GM21447 (cell line): ENCODE measurements at regions not wholly inside any gene's neighbourhood (a gene's known extent, or its start where the extent isn't known, plus 50 kb on each side); places are given as distances from the start of the nearest gene placed in this dataset.
"Not testable (repeated sequence)": the region's sequence is repeated elsewhere in the genome, so short reads cannot be mapped to it uniquely, and the experiment has no call there.

Experiments
- ATAC-seq: cut with Tn5 transposase; IDR thresholded peaks from one replicate; pipeline ENCODE4 v1.9.1; 2021; ENCODE audit not compliant: unreplicated experiment

DNA sequence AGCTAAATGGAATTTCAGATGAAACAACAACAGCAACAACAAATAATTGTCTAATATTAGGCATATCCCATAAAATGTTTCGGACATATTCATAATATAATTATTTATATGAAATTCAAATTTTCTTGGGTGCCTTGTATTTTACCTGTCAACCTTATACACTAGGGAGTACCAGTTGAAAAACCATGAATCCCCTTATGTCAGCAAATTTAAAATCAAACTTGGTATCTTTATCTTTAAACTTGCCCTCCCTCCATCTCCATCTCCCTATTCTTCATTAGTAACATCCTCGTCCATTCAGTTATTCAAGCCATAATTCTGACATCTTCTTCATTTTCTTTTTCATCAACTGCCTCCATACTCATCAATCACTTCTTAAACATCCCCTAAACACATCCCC, 974.5 kb upstream of the HS3ST1 start:
- no peak for ATAC-seq

DNA sequence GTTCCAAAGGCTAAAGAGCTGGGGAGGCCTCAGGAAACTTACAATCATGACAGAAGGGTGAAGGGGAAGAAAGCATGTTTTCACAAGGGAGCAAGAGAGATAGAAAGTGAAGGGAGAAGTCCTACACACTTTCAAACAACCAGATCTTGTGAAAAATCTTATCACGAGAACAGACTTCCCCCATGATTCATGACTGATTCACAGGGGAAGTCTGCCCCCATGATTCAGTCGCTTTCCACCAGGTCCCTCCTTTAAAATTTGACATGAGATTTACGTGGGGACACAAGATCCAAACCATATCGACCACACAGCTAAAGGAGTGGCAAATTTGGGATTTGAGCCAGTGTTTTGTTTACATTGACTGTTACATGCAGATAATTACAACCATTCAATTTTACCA, 971.1 kb upstream of the HS3ST1 start:
- no peak for ATAC-seq

DNA sequence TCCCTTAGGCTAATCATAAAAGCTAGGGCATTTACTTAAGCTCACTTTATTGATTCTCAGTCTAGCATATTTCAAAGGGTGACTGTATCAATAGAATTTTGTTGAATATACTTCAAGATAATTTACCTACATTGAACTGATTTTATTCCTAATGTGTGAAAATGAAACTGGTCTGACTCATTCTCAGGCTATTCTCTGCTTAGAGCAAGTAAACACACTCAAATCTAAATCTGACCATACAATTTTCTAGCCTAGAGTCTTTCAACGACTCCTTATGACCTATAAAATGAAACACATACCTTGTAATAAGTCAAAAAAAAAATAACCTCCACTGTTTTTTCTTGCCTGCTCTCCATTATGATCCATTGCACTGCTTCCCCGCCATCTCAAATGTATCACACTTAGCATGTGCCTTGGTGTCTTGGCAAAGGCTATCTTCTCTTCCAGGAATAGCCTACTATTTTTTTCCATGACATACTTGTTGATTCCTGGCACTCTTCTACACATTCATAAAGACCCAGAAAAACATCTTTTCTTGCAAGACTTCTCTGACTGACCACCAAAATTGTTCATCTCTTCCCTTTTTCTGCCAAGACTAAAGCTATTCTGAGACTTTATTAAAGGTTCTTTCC, 965.1 kb upstream of the HS3ST1 start:
- no peak for ATAC-seq

DNA sequence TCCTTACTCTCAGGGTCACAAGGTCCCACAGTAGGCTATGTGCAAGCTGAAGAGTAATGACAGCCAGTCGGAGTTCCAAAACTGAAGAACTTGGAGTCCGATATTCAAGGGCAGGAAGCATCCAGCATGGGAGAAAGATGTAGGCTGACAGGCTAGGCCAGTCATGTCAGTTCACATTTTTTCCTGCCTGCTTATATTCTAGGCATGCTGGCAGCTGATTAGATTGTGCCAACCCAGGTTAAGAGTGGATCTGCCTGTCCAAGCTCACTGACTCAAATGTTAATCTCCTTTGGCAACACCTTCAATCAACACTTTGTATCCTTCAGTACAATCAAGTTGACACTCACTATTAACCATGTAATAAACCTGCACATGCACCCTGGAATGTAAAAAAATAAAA, 960.9 kb upstream of the HS3ST1 start:
- ATAC-seq = no peak

DNA sequence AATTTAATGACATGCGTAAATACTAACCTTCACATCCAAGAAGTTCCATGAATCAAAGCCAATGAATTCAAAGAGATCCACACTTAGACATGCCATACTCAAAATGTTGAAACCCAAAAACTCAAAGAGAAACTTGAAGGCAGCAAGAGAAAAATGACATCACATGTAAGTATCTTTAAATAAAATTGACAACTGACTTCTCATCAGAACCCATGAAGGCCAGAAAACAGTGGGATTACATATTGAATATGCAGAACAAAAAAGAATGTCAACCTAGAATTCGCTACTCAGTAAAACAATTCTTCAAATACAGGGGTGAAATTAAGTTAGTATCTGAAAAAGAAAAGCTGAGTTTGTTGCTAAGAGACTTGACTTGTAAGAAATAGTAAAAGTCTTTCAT, 953.9 kb upstream of the HS3ST1 start:
- ATAC-seq = no peak

DNA sequence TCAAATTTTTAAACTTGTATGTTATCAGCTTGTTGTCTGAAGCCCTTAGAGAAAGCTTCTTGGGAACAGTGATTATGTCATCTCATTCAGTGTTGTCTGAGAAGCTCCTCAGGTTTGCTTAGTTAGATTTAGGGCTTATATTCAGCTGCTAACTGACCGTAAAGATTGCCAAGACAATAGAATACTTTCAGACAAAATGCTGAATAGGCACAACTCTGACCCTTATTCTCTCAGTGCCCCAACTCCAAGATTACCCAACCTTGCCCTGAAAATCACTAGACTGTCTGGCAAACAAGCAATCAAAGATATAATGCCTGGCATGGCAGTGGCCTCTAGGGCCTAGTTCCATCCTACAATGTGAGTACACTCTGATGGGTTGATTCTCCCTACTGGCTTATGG, 950.5 kb upstream of the HS3ST1 start:
- ATAC-seq = no peak

DNA sequence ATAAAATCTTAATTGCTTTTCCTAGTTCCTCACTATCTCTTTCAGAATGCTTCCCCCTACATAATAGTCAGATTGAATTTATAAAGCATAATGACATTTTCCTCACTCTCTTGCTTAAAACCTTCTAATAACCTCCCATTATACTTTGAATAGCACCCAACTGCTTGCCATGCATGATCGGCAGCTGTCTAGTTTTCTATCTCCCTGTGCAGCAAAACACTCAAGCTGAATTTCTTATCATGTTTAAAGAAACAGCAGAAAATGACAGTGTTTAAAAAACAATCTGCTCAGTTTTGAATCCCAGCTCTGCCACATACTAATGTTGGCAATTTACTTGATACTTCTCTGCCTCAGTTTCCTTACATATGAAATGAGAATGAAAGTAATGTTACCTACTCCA, 947.1 kb upstream of the HS3ST1 start:
- ATAC-seq = no peak

DNA sequence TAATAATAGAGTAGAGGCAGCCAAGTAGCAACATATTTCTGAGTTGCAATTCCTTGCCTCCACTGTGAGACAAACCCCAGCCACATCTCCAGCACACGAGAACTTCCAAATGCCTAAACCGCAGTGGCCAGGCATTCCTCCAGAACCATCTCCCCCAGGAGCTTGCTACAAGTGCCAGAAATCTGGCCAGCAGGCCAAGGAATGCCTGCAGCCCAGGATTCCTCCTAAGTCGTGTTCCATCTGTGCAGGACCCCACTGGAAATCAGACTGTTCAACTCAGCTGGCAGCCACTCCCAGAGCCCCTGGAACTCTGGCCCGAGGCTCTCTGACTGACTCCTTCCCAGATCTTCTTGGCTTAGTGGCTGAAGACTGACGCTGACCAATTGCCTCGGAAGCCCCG, 937.2 kb upstream of the HS3ST1 start:
- ATAC-seq = not testable (repeated sequence)

DNA sequence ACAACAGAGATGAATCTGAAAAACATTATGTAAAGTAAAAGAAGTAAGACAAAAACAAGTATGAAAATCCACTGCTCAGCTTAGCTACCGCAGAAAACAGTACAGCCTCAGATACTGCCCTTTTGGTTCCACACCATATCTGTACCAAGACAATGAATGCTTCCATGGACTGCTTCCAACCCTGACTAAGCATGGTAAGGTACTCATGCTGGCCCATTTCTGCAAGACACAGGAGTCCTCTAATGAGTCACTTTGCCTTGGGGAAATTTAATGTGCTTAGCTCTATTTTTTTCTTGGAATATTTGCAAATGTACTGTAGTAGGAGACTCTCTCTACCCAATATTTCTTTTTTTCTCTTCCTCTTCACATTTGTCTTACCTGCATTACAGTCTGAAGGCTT, 931.7 kb upstream of the HS3ST1 start:
- ATAC-seq = no peak

DNA sequence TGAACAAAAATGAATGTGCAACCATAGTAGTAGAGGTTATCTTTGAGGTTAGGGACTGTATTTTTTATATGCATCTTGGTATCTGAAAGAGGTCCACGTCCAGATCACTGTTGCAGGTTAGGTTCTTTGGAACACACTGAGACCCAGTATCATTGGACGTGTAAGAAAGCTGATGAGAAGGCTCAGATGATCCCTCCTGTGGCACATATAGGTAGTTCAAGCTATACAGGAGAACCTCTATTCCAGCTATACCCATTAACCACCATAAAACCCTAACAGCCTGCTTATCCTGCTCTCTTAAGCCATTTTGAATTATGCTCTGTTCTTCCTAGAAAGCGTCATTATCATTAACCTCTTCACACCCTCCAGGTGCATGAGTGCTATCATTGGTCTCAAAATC, 930.7 kb upstream of the HS3ST1 start:
- ATAC-seq = no peak

DNA sequence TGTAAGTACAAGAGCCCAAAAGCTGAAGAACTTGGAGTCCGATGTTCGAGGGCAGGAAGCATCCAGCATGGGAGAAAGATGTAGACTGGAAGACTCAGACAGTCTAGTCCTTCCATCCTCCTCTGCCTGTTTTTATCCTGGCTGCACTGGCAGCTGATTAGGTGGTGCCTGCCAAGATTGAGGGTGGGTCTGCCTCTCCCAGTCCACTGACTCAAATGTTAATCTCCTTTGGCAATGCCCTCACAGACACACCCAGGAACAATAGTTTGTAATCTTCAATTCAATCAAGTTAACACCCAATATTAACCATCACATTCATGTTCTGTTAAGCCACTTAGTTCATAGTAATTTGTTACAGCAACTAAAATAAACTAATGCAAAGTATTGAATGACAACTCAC, 904.4 kb upstream of the HS3ST1 start:
- ATAC-seq = not testable (repeated sequence)

DNA sequence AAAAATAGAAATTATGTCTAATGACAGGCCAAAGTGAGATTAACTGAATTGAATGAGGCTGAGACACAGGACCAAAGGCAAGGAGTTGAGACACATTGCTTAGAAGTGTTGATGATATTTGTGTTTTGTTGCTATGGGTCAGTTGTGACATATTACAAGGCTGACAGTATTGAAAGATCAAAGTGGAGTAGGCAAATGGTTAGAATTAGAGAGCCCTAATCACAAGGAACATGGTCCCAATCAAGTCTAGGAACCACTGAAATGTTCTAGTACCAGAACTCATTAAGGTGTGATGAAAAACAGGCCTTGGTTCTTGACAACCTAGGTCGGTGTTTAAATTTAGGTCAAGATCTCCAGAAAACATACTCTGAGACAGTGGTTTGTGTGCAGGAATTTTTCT, 896.3 kb upstream of the HS3ST1 start:
- ATAC-seq = no peak

DNA sequence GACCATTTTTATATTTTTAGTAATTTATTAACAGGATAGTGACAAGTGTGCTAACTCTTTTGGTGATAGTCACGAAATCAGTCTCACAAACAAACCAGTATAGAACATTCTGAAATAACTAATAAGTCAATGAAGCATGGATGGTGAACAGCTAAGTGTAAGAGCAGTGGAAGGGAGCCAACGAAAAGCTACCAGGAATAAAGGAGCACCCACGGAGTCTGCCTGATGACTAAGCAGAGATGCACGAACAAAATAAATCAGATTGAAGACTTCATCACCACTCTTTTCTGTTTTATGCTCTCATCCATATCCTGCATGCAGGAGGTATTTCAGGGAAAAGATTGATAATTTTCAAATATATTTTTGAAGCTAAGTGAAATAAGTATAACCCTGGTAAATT, 891.1 kb upstream of the HS3ST1 start:
- no peak for ATAC-seq

DNA sequence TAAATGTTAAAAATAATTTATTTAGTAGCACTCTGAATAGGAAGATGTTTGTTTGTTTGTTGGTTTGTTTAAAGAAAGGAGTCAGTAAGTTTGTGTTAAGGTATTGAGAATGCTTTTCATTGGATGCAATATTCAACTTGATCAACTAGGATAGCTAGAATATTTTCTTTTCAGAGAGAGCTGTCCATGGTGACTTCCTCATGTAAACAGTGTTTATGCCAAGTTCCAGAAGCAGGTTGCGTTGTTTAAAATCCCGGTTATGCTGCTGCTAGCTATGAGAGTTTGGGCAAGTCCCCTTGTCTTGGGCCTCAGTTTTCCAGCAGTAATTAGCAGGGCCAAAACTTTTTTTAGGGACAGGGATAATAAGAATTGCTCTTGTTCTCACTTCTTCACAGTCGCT, 876.2 kb upstream of the HS3ST1 start:
- no peak for ATAC-seq

DNA sequence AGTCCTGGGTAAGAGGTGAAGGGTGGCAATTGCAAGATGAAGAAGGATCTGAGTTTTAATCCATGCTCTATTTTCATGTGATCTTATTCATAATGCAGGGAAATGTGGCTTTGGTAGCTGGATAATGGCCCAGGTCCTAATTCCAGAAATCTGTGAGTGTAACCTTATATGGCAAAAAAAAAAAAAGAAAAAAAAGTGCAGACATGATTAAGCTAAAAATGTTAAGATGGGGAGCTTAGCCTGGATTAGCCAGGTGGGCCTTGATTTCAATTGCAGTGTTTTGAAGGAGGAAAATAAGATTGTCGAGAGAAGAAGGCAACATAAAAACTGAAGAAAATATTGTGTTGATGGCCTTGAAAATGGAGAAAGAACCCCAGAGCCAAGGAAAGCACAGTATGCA, 867.7 kb upstream of the HS3ST1 start:
- no peak for ATAC-seq

DNA sequence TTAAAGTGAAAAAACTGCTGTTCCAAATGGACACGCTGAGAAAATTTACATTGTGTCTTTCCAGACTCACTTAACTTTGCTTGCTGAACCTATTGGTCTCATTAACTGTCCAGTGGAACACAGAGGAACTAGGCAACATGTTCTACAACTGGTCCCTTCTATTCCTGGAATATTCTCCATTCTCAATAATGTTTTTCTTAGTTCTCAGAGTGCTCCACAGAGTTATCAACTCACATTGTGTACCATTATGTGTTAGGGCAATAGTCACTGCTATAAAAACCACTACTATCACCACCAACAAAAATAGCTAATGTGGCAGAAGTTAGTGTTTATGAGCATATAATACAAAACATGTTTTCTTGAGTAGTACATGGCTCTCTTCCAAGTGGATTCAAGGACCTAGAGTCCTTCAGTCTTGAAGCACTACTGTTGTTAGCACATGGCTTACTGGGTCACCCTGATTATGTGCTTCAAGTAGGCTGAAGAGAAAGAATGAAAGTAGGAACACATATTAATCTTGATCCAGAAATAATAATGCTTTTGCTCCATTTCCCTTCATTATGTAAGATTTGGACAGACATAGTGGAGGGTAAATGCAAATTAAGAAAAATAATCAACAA, 865.3 kb upstream of the HS3ST1 start:
- ATAC-seq = no peak

DNA sequence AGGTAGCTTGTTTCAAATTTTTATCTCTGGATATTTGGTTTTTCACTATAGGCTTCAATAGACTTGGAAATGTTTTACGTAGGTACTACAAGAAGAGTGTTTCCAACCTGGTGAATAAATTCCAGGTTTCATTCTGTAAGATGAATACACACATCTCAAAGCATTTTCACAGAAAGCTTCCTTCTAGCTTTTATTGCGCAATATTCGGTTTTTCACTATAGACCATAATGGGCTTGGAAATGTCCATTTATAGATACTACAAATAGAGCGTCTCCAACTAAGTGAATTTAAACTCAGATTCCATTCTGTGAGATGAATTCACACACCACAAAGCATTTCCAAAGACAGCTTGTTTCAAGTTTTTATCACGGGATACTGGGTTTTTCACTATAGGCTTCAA, 857.7 kb upstream of the HS3ST1 start:
- no peak for ATAC-seq

DNA sequence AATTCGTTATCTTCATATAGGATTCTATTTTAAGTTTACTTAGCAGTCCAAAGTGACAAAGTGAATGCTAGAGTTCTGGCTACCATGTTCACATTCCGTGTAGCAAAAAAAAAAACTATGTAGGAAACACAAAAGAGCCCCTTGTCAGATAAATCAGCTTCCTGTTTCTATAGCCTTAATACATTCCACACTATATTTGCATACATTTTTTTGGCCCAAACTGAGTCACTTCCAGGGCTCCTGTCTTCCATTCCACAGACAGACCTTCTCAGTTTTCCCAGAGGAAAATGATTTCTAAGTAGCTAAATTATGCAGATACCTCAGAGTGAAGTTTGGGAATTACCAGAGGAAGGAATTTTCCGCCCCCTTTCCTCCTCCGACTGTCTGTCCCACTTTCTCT, 841.9 kb upstream of the HS3ST1 start:
- ATAC-seq = no peak

DNA sequence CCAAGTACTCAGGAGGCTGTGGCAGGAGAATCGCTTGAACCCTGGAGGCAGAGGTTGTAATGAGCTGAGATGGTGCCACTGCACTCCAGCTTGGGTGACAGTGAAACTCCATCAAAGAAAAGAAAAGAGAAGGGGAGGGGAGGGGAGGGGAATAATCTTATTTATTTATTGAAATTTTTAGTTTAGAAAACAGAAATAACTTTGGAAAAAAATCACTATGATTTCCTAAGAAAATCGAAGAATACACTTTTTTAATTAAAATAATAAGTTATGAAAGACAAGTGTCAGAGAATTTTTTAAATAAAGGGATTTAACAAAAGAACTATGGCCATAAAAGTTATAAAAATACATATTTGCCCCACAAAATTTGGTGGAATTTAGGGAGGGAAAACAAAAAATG, 836.9 kb upstream of the HS3ST1 start:
- ATAC-seq = no peak

DNA sequence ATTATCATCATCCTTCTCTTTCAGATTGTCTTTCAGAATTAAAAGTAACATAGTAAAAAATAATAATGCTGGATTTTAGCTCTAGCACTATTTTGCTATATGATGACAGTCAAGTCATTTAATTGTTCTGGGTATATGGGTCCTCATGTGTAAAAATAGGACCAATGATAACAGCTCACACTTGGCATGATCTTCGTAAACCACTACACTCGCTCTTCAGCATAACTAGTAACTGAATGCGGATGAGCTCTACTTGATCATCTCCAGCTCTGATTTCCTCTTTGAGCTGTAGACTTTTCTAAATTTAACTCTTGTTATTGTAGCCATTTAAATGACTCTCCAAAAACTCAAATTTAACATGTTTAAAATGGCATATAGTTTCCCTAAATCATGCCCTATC, 831.8 kb upstream of the HS3ST1 start:
- ATAC-seq = no peak

DNA sequence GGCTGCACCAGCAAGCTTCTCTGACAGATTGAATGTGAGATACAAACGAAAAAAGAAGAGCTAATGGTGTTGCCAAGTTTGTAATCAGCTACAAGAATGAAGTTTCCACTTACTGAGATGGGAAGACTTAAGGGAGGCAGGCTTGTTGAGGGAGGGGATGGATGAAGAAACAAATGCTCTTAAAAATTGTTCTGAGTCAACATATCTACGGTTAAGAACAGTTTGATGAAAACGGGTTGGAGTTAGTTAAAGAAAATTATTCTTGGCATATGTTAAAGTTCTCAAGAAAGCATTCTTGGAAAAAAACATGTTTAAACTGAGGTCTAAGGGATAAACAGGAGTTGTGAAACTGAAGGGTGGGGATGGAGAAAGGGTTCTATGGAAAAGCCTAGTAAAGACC, 816.3 kb upstream of the HS3ST1 start:
- ATAC-seq = no peak

DNA sequence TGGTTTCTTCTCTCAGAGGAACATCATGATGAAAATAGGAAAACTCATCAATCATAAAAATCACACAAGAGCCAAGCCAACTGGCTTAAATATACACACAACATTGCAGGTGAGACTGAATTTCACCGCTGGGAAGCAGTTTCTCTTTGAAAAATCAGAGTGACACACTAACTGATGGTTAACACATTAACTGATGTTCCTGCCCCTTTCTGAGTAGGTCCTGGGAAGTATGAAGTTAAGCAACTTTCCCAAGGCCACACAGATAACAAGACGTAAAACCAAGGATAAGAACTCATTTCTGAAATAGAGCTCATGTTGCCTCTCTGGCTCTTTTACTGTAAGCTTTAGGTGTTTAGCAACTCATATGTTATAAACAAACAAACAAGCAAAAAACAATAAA, 813.7 kb upstream of the HS3ST1 start:
- no peak for ATAC-seq

DNA sequence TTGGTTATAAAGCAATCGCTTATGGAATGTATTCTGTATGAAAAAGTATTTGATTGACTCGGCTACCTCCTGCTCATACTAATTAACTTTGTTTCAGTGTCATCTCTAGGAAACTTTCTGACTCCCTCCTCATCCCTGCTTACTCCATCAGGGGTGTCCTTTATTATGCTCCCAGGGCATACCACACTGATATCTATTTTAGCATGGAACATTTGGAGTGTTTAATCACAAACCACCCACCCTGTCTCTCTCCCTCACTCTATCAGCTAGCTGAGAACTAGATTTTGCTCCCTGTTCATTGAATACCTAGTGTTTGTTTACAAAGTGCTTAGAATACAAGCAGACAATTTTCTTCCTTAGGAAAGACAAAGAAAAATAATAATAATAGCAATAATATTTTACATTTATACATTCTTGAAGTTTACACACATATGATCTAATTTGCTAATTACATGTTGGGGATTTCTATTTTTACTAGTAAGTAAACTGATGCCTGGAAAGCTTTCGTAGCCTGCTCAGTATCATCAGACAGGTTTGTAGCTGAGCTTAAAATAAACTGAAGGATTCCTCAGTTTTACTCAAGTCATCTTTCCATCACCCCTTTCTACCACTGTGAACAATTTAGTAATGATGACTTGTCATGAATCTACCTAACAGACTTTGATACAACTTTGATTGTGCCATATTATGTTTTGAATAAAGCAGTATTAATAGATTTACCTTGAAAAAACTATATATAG, 811.4 kb upstream of the HS3ST1 start:
- ATAC-seq = no peak
